Suprapubic skin (tissue), 4 donors: ENCODE measurements at regions not wholly inside any gene's neighbourhood (a gene's known extent, or its start where the extent isn't known, plus 50 kb on each side); places are given as distances from the start of the nearest gene placed in this dataset.

Experiments
- DNase-seq, 2 donors: peaks; one replicate each; pipeline ENCODE4 v3.0.0-alpha.2; 2019; ENCODE audit warnings: low spot score in 2 of 2
- H3K27ac ChIP-seq: fragments of 200-600 bp; sonication (generic); one replicate; pipeline ENCODE4 v1.5.1; 2019
- H3K27me3 ChIP-seq: fragments of 200-600 bp; sonication (generic); one replicate; pipeline ENCODE4 v1.5.1; 2019
- H3K36me3 ChIP-seq: fragments of 200-600 bp; sonication (generic); one replicate; pipeline ENCODE4 v1.5.1; 2019
- H3K4me1 ChIP-seq: fragments of 200-600 bp; sonication (generic); one replicate; pipeline ENCODE4 v1.5.1; 2019
- H3K4me3 ChIP-seq: fragments of 200-600 bp; sonication (generic); one replicate; pipeline ENCODE4 v1.5.1; 2019; ENCODE audit warnings: mild to moderate bottlenecking
- H3K9me3 ChIP-seq: fragments of 200-600 bp; sonication (generic); one replicate; pipeline ENCODE4 v1.5.1; 2019
- EP300 ChIP-seq: sonication (generic); formaldehyde crosslinking; IDR thresholded peaks from one replicate; pipeline ENCODE4 v1.6.1; 2017; ENCODE audit warnings: antibody characterized with exemption
- POLR2A ChIP-seq, 2 donors: fragments of 450-650 bp; IDR thresholded peaks; one replicate each; pipeline ENCODE4 v1.6.1; 2017; ENCODE audit warnings: antibody characterized with exemption in 2 of 2, mild to moderate bottlenecking in 2 of 2, moderate library complexity in 2 of 2
- POLR2AphosphoS5 ChIP-seq, 3 donors: sonication (generic); formaldehyde crosslinking; IDR thresholded peaks; one replicate each; pipeline ENCODE4 v1.6.1; 2017; ENCODE audit warnings: antibody characterized with exemption in 3 of 3
- WGBS: methylation state at CpG from one replicate; pipeline ENCODE4 v1.1.5; 2018; 5-methylcytosine and 5-hydroxymethylcytosine counted together
- TF ChIP-seq, protein P1 (sequence below), 2 donors: fragments of 200-600 bp in 1 of 2; fragments of 450-650 bp in 1 of 2; sonication (generic) in 1 of 2; IDR thresholded peaks; one replicate each; pipeline ENCODE4 v1.5.1; 2016 to 2019; ENCODE audit warnings: antibody characterized with exemption in 2 of 2, mild to moderate bottlenecking in 1 of 2, moderate library complexity in 1 of 2

GRCh38 chr11:96798445-96798844 lies 408.6 kb downstream of the JRKL start:
- no peaks in the 10 kb centered on the region for H3K36me3 ChIP-seq
- H3K27me3 ChIP-seq, result no peaks in the 10 kb centered on the region
- WGBS, result 73% methylated on average over 1 of the region's 1 CpG
- no peak for DNase-seq
- no peak for TF ChIP-seq POLR2AphosphoS5 (IDR thresholded peaks at IDR 0.05)
- no peak for TF ChIP-seq EP300
- no peak for TF ChIP-seq POLR2A (IDR thresholded peaks at IDR 0.05)
- TF ChIP-seq, protein P1, sequence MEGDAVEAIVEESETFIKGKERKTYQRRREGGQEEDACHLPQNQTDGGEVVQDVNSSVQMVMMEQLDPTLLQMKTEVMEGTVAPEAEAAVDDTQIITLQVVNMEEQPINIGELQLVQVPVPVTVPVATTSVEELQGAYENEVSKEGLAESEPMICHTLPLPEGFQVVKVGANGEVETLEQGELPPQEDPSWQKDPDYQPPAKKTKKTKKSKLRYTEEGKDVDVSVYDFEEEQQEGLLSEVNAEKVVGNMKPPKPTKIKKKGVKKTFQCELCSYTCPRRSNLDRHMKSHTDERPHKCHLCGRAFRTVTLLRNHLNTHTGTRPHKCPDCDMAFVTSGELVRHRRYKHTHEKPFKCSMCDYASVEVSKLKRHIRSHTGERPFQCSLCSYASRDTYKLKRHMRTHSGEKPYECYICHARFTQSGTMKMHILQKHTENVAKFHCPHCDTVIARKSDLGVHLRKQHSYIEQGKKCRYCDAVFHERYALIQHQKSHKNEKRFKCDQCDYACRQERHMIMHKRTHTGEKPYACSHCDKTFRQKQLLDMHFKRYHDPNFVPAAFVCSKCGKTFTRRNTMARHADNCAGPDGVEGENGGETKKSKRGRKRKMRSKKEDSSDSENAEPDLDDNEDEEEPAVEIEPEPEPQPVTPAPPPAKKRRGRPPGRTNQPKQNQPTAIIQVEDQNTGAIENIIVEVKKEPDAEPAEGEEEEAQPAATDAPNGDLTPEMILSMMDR (IDR thresholded peaks at IDR 0.05), result no peak
- H3K4me1 ChIP-seq, result no peaks in the 10 kb centered on the region
- H3K4me3 ChIP-seq, result no peak overlapping the region
- no peaks in the 10 kb centered on the region for H3K9me3 ChIP-seq
- H3K27ac ChIP-seq, result no peak overlapping the region

- H3K27me3 ChIP-seq, result no peaks in the 10 kb centered on the region
- DNase-seq, result no peak
- no peak overlapping the region for H3K4me3 ChIP-seq
- no peaks in the 10 kb centered on the region for H3K4me1 ChIP-seq
- H3K36me3 ChIP-seq, result no peaks in the 10 kb centered on the region
- no peak overlapping the region for H3K27ac ChIP-seq
- WGBS, result 61% methylated on average over 3 of the region's 3 CpGs
- TF ChIP-seq EP300, result no peak
- no peak for TF ChIP-seq POLR2AphosphoS5 (IDR thresholded peaks at IDR 0.05)
- TF ChIP-seq, protein P1 (IDR thresholded peaks at IDR 0.05), result no peak
- no peak for TF ChIP-seq POLR2A (IDR thresholded peaks at IDR 0.05)
- H3K9me3 ChIP-seq, result no peaks in the 10 kb centered on the region
Observed at GRCh38 chr11:96815236-96815635, 425.4 kb downstream of the JRKL start.

DNA sequence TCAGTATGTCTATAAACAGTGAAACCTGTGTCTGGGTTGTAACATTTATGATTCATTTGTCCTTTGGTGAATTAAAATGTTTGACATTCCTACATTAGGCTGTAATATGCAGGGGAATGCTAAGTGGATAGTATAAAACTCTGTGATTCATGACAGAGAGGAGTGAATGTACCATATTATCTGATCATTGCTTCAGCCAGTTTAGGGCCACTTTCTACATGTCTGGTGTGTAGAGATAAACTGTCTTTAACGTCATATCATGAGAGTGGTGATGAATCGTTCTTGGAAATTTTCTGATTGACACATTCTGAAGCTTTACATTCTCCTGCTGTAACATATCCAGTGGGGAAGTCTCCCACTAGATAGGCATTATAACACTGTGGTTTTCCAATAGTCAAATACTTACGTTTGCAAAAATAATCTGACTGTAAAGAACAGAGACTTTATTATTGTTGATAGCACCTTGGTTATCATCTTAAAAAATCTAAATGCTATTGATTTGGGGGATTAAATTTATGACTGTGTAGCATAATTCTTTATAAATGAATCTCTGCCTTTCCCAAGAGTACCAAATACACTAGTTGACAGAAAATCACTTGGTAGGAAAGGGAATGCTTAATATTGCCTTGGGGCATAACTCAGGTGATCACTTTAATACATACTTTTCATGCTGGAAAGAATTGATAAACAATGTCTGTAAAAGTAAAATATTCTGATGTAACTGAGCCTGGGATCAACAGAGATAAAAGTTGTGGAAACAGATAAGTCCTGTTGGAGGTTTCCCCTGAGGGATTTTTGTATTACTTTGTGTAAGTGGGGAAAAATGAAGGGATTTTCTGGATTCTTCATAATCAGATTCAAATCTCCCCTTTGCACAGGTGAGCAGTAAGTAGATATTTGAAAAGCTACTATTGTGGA lies 427.9 kb downstream of the JRKL start:
- Histone ChIP-seq H3K4me3 (no peak overlapping the region), H3K36me3 (no peaks in the 10 kb centered on the region), H3K9me3 (no peaks in the 10 kb centered on the region), H3K27me3 (no peaks in the 10 kb centered on the region), H3K27ac (no peak overlapping the region), H3K4me1 (no peaks in the 10 kb centered on the region)
- DNase-seq, result no peak
- TF ChIP-seq POLR2A (IDR thresholded peaks at IDR 0.05), result no peak
- no peak for TF ChIP-seq POLR2AphosphoS5 (IDR thresholded peaks at IDR 0.05)
- TF ChIP-seq EP300, result no peak
- TF ChIP-seq, protein P1 (IDR thresholded peaks at IDR 0.05), result no peak
- 37% methylated on average over 3 of the region's 3 CpGs for WGBS

DNA sequence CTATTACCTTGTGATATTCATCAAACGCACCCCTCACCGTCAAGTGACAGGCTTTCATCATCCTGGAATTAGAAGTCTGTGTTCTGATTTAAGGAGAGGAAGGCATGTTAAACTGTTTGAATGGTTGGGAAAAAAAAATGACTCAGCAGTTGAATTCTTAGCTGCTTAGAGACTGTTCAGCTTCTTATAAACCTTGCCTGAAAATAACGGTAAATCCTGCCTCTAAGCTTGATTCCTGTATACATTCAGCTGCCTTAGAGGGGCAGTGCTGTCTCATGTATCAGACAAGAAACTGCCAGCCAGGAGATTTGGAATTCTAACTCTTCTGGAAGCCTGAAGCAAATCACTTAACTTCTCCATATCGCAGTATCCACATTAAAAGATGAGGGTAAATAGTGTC lies 437.4 kb downstream of the JRKL start:
- no peaks in the 10 kb centered on the region for H3K4me1 ChIP-seq
- H3K9me3 ChIP-seq, result no peaks in the 10 kb centered on the region
- TF ChIP-seq POLR2A (IDR thresholded peaks at IDR 0.05), result no peak
- no peak for TF ChIP-seq EP300
- TF ChIP-seq, protein P1 (IDR thresholded peaks at IDR 0.05), result no peak
- TF ChIP-seq POLR2AphosphoS5 (IDR thresholded peaks at IDR 0.05), result no peak
- no peak overlapping the region for H3K27ac ChIP-seq
- DNase-seq, result no peak
- H3K4me3 ChIP-seq, result no peak overlapping the region
- no peaks in the 10 kb centered on the region for H3K36me3 ChIP-seq
- no peaks in the 10 kb centered on the region for H3K27me3 ChIP-seq
- WGBS, result 53% methylated on average over 4 of the region's 4 CpGs

DNA sequence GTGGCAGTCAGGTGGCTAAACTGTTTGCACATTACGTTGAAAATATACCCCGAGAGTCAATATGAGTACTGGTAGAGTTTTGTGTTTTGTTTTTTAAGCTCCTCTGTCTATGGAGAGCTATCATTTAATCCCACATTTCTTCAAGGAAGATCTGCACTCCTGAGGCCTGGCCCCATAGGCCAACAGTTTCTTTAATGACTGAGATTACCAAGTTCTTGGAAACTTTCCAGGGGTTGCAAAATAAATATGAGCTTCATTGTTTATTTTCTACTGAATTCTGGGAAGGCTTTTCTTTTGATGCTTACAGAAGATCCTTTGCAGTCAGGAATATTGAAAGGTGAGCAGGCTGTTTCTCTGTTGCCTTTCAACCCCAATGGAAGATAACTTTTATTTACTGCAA lies 452.0 kb downstream of the JRKL start:
- H3K27me3 ChIP-seq, result no peaks in the 10 kb centered on the region
- no peaks in the 10 kb centered on the region for H3K4me1 ChIP-seq
- DNase-seq, result no peak
- WGBS, result 87% methylated on average over 2 of the region's 2 CpGs
- H3K36me3 ChIP-seq, result no peaks in the 10 kb centered on the region
- TF ChIP-seq POLR2A (IDR thresholded peaks at IDR 0.05) (no peak), EP300 (no peak), POLR2AphosphoS5 (IDR thresholded peaks at IDR 0.05) (no peak)
- TF ChIP-seq, protein P1 (IDR thresholded peaks at IDR 0.05), result no peak
- H3K4me3 ChIP-seq, result no peak overlapping the region
- H3K27ac ChIP-seq, result no peak overlapping the region
- no peaks in the 10 kb centered on the region for H3K9me3 ChIP-seq
